Gastrocnemius medialis (tissue), 4 donors: ENCODE measurements at regions not wholly inside any gene's neighbourhood (a gene's known extent, or its start where the extent isn't known, plus 50 kb on each side); places are given as distances from the start of the nearest gene placed in this dataset.

Experiments used
- CTCF ChIP-seq, 5 experiments: fragments of 450-650 bp in 3 of 5; fragments of 200-600 bp in 2 of 5; sonication (generic) in 2 of 5; IDR thresholded peaks in 4 of 5; conservative IDR thresholded peaks in 1 of 5; 1 replicate in 4 of 5; 2 replicates in 1 of 5; pipeline ENCODE4 v1.5.1; 2016 to 2019; ENCODE audit warnings: antibody characterized with exemption in 5 of 5, mild to moderate bottlenecking in 3 of 5, moderate library complexity in 3 of 5
- POLR2A ChIP-seq, 2 donors: fragments of 450-650 bp; IDR thresholded peaks; one replicate each; pipeline ENCODE4 v1.6.1; 2017; ENCODE audit warnings: antibody characterized with exemption in 2 of 2, mild to moderate bottlenecking in 2 of 2, moderate library complexity in 2 of 2

- TF ChIP-seq CTCF (IDR thresholded peaks at IDR 0.05 in 4 of 5, conservative IDR thresholded peaks at IDR 0.05 in 1 of 5), result peak in 4 of 5 experiments; percentile 14 to 55 (median 37)
- no peak for TF ChIP-seq POLR2A (IDR thresholded peaks at IDR 0.05)
Measured at GRCh38 chr4:60201052-60201673, 999.0 kb upstream of the ADGRL3 start.
